ENCODE measurements at regions not wholly inside any gene's neighbourhood (a gene's known extent, or its start where the extent isn't known, plus 50 kb on each side); places are given as distances from the start of the nearest gene placed in this dataset.

DNA sequence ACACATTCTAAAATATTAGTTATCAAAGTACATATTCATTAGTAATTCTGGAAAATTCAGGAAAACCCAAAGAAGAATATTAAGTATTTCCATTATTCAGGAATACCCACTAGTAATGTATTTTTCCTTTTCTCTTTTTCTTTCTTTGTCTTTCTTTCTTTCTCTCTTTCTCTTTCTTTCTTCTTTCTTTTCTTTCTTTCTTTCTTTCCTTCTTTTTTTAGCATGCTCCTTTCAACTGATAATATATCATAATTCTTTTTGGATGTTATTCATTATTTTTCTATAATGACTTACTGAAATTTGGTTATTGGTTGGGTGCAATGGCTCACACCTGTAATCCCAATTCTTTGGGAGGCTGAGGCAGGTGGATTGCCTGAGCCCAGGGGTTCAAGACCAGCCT is 175.6 kb upstream of the RAB4A start:
- DNase-seq: no peak

DNA sequence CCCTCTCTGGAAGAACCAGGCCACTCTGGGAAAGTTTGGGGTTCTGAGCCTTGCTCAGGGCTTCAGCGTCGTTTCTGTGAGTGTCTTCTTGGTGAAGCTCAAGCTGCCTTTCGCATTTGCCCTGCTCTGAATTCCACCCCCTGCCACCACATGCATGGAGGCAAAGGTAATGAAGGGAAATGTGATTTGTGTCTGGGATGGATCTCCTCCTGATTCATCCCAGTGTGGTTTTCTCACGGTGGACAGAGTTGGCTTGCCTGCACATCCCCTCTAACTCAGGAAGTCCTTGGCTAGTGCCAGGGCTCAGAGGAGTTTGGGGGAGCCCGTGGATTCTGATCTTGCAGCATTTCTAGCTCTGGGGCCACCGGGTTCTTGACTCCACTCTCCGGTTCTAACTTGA is 173.6 kb upstream of the RAB4A start:
- DNase-seq: no peak

DNA sequence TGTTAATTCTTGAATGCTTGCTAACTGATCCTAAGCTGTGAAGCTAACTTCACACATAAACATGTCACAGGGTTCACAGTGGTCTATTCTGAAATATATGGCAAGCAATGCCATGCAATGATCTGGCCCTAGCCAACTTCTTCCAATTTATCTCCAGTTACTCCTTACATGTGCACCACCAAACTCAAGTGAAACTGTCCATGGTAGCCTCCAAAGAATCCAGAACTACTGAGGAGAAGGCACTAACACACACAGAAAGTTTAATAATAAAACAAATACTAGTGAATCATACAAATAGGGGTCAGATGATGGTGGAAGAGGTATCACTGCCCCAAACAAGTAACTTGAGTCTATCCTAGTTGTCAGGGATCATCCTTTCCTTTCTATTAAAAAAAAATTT is 172.6 kb upstream of the RAB4A start:
- DNase-seq: no peak

DNA sequence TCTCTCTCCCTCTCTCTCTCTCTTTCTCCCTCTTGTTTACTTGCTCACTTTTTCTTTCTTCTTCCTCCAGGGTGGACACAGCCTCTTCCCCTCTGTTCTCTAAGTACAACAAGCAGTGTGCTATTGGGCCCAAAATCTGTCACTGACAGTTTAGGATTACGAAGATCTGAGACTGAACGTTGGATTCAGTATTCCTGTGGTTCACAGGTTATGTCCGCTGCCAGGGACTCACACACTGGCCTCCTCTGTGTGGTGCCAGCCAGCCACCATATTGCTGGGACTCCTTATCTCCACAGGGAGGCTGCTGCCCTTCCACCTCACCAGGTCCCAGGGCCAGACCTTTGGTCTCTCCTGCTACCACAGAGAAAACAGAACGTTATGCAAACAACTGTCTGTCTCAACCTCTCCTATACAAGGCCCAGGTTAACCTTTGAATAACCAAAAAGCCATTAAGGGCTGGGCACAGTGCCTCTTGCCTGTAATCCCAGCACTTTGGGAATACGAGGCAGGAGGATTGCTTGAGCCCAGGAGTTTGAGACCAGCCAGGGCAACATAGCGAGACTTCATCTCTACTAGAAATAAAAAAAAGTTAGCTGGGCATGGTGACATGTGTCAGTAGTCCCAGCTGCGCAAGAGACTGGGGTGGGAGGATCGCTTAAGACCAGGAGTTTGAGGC is 171.9 kb upstream of the RAB4A start:
- no peak for DNase-seq

DNA sequence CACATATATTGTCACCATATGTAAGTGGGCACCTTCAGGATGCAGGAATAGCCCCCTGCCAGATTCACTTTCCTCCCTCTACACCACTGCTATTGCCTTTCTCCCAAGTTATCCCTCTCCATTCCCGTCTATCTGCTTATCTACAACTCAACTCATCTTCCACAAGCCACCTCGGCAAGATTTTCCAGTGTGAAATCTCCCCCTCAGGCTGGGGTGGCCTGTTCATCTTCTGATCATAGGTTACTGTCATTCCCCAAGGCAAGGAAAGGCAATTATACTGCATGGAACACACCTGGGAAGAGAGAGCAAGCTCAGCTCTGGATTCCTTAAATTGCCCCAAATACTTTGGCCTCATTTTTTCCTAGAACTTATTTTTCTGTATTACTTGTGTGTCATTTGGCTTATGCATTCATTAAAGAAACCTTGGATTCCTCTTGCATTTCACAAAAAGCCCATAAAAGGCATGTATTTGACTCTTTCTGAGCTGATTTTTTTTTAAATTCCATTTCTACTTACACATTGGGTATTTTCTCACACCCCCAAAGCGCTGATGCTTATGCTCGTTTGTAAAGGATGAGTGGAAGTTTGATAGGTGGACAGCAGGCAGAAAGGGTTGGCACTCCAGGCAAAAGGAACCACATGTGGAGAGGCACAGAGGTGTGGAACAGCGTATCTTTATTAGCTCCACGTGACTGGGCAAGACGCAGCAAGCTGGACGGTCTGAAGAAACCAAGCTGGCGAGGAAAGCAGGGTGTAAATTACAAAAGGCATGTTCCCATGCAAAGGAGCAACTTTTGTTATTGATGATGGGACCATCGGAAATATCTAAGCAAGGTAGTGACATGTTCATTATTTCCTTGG is 169.7 kb upstream of the RAB4A start:
- no peak for DNase-seq

DNA sequence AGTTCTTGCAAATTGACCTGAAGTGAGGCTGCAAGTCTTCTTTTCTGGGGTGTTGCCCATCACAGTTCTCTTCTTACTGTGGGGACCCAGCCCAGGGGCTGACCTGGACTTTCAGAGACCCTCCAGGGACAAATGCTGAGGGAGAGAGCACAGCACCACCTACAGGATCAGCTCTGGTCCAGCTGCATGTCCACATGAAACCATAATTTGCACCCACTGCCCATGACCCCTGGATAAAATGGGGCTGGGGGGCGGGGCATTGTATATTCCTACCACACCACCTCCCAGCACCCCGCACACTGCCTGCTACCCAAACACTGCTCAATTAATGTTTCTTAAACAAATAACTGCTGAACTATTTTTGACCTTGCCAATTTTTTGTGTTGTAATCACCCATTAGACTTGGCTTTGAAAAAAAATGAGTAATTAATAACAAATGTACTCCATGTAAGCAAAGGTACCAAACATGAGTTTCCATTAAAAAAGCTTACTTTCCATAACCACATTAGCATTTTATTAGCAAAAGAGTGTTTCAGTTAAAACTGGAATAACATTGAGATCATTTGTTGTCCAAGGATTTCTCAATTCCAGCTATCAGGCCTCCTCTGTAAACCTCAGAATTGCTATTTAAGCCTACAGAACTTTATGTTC is 168.0 kb upstream of the RAB4A start:
- DNase-seq: peak; percentile 4

DNA sequence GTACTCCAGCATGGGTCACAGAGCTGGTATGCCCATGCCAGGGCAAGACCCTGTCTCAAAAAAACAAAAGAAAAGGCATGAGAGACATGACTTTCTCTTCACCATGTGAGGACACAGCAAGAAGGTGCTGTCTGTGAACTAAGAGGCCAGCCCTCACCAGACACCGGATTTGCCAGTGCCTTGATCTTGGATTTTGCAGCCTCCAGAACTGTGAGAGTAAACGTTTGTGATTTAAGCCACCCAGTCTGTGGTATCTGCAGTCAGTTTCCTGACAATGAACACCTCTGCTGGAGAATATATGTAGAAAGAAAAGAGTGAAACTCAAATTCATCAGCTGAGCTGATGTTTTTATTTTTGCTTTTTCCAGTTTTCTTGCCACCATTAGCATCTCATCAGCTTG is 166.3 kb upstream of the RAB4A start:
- DNase-seq: no peak

DNA sequence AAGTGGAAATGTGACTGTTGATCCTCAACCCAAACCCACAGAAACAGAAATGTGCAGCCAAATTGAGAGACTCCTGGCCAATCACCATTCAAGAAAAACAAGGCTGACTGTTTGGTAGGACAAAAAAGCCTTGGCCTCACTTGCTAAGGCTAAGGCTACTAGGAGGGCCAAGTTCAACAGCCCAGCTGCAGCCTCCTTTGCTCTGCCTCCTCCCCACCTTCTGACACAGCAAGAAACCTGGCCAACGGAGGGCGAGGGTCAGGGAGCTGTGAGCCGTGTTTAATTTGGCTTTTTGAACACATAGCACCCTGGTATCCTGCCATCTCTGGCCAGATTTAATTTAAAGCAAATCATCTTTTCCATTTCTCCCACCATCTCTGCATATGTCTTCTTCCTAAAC is 165.8 kb upstream of the RAB4A start:
- no peak for DNase-seq

DNA sequence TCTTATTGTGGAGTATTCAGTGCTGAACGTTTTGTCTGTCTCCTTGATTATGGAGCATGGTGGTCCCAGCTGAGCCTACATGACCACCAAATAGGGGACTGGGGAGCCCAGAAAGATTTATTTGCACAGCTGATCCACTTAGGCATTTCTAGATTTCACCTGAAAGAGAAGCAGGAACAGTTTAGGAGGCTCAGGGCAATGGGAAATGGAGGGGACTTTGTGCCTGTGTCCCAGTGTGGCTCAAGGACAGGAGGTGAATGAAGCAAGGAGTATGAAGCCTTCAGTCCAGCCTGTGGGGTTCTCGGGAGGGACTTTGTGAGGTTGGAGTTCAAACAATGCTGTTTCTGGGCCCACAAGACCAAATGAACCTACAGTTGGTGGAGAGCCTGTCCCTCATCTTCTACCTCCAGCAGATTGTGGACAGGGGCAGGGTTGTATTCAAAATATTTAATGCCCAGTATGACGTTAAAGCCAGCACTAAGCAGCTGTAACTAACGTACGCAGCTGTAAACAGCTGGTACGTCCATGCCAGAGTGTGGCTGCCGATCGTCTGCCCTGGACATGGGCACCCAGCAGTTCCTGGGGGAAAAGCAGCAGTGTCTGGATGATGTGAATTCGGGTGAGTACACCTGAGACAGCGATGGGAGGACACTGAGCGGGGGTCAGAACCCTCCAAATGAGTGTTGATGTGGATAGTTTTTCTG is 164.9 kb upstream of the RAB4A start:
- no peak for DNase-seq

DNA sequence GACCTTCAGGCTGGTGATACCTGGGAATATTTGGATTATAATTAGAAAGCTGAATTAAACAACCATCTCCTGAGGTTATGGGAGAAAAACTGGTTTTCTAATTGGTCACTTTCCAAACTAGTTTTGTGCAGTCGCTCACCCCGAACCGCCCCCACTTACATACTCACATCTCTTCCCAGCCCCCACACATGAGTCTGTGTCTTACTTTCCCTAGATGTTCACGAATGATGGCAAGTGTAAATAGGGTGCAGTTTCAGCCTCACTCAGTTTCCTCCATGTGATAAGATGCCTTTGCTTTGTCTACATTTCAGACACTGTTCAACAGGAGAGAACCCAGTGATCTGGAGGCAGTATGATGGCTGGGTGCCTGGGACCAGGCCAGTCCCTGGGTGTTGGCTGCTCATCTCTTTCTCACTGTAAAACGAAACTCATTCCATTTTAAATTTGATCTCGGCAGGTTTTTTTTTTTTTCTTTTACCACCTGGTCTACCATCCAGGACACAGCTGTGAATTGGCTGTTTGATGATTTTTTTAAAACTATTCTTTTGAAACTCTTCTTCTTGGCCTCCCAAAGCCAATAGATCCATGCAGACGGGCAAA is 164.3 kb upstream of the RAB4A start:
- no peak for DNase-seq

DNA sequence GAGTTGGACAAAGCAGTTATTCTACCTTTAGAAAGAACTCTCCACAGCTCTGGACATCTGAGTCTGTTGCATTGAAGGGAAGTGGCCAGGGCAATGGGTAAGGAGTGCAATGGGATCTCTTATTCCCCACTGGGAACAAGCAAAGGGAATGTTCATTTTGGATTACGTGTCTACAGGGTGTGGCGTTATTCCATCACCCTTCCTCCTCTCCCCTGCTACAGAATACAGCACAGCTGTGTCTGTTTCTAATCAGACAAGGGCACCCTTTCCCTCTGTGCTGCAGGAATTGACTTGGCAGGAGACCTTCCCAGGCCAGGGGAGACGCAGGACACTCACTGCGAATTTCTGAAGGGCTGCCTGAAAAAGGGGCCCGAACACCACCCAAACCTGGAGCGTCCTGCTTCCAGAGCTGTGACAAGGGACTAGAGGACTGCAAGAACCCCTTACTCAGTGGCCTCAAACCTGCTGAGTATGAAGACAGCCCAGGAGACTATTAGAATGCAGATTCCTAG is 163.6 kb upstream of the RAB4A start:
- no peak for DNase-seq

DNA sequence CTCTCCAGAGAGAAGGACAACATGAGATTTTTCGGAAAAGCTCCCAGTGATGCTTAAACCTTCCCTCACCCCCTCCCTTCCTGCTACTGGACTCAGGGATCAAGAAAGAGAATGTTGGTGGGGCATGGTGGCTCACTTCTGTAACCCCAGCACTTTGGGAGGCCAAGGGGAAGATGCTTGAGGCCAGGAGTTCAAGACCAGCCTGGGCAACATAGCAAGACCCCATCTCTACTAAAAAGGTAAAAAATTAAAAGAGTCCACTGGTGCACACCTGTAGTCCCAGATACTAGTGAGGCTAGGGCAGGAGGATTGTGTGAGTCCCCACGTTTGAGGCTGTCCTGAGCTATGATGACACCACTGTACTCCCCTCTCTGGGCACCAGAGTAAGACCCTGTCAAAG is 162.9 kb upstream of the RAB4A start:
- no peak for DNase-seq

DNA sequence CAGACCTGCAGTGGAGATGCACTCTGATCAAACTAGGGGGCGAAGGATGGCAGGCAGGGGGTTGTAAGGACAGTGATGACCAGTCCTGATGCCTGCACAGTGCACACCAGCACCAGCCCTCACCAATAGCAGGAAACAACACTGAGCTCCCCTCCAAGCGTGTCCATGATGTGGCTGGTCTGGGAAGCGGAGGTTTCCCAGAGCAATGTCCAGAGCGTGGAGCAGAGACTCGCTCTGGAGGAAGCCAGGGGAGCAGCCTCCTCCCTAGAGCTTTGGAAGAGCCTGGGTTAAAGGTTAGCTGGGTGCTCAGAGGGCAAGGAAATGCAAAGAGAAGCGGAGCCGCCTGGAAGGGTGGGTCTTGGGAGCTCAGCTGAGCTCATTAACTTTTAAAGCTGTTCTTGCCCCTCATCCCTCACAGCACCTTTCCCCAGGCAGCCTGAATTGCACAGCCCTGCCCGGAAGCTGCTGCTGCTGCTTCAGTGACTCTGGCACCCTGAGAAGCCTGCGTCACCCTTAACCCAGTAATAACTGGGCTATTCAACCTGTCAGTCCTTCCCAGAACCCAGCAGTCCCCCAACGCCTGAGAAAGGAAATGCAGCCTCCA is 162.2 kb upstream of the RAB4A start:
- DNase-seq: no peak

DNA sequence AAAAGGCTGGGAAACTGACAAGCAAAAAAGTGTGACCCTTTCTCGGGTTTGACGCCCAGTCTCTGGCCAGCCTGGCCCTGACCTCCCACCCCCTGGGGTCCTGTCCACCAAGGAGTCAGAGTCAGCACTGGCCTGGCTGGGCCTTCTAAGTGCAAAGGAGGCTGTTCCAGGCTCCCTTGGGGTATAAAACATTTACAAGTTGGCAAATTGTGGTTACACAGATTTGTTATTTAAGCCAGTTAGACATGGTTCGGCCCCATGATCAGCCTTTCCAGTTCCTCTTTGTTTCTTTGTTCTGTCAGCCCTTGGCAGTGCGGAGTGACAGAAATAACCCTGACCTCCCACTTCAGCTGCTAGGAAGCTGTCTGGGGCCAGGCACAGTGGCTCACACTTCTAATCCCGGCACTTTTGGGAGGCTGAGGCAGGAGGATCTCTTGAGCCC is 161.6 kb upstream of the RAB4A start:
- no peak for DNase-seq

DNA sequence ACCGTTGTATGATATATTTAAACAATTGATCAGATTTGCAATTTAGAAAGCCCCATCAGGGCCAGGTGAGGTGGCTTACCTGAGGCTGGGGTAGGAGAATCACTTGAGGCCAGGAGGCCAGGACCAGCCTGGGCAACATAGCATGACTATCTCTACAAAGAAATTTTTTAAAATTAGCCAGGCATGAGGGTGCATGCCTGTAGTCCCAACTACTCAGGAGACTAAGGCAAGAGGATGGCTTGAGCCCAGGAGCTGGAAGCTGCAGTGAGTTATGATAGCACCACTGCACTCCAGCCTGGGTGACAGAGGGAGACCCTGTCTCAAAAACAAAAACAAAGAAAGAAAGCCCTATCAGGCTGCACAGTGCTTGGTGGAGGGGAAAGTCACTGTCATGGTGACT is 159.9 kb upstream of the RAB4A start:
- DNase-seq: no peak

DNA sequence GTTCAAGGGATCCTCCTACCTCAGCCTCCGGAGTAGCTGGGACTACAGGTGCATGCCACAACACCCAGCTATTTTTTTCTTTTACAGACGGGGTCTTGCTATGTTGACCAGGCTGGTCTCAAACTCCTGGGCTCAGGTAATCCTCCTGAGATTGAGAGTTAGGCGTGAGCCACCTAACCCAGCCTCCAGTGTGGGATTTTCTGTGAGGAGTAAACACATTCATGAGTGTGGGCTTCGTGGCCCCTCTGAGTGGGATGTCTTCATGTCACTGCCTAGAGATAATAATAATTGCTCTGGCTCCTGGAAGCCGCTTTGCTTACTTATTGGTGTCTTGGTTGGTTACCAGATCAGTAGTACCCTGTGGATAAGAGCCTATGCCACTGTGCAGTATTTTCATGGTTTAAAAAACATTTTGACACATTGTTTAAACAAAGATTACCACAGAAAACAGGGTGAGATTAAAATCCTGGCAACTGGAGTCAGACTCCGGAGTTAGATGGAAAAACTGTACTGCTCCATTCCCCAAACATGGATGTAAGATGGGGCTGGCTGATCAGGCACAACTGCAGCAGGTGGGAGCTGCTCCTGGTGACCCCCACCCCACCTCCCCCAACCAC is 159.1 kb upstream of the RAB4A start:
- DNase-seq: no peak

DNA sequence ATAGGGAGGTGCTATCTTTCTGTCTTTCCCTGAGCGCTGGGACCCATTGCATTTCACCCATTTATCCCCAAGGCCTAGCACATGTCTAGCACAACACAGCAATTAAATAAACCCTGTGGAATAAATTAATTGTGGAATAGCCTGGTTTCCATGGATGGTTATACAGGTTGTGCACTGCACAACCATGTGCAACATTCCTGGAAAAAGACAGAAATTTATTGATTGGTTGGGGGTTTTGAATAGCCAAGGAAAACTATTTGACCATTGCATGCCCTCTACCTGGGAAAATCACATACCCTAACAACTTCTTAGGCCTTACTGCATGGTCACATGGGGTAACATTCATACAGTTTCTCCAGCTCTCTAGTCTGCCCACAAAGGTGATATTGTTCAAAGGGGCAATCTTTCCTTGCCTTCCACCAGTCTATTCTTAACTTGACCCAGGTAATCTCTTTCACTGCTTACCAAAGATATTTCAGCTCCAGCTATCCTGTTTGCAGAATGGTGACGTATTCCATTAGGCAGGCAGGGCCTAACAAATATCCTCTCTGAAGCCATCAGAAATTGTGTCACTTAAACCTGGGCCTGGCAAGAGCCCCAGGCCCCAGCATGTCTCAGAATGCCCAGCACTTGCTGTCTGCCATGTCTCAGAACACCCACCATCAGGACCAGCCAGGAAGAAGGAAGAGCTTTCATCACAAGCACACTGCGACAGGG is 157.9 kb upstream of the RAB4A start:
- no peak for DNase-seq

DNA sequence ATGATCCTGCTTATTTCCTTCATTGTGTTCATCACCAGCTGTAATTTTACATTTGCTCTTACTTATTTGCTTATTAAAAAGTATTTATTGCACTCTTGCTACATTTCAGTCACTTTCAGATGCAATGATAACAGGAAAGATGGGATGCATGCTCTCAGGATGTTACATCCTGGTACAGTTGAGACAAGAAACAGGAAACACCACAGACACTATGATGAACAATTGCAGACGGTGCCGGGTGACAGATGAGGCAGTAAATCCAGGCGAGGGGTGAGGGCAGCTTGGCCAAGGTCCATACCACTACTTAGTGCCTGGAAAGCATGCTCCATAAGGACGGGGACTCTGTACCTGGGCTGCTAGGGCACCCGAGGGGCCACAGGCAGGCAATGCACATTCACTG is 156.6 kb upstream of the RAB4A start:
- DNase-seq: no peak

DNA sequence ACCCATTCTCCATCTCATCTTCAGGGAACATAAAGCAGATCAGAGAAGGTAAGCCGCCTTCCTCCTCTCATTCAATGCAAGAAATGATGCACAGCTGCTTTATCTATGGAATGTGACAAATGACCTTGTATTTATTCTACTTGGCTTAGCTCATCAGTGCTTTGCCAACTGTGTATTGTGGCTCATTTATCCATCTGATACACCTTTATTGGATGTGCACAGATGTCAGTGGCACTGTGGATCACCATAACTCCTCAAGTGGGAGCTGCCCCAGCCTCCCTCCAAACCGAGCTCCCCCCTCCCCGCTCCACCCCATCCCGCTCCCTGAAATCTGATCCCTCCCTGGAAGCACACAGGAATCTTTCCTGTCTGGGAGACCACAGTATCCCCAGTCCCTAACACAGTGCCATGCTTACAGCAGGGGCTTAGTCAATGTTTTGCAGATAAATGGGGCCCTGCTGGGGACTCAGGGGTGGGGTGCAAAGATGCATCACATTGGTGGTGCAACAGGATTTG is 156.0 kb upstream of the RAB4A start:
- no peak for DNase-seq

DNA sequence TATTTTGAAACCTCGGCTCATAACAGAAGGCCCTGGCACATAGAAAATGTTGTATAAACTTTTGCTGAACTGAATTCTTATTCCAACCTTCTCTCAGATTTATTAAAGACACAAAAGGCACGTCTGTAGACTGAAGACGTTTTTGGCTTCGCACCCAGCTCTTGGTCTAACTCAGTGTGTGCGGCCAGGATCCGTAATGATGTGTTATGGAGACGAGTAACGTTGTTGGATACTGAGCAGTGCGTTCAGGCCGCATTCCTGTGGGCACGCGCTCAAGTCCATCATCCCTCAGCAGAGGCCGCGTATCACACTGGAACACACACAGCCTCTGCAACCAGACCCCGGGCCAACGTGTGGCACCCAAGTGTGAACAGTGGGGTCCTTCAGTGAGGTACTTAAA is 154.8 kb upstream of the RAB4A start:
- DNase-seq: no peak
